Fibroblast of the aortic adventitia (primary cell): ENCODE measurements at regions not wholly inside any gene's neighbourhood (a gene's known extent, or its start where the extent isn't known, plus 50 kb on each side); places are given as distances from the start of the nearest gene placed in this dataset.
"Not testable (repeated sequence)": the region's sequence is repeated elsewhere in the genome, so short reads cannot be mapped to it uniquely, and the experiment has no call there.

Experiments
- DNase-seq: peaks from one replicate; pipeline ENCODE4 v3.0.0-alpha.2; 2010; ENCODE audit warnings: low read depth
- H3K4me3 ChIP-seq: 2 replicates; pipeline ENCODE4 v1.5.1; 2011; ENCODE audit warnings: low read depth, mild to moderate bottlenecking, control low read depth, low read length, moderate library complexity
- TF ChIP-seq, protein P1 (sequence below): IDR thresholded peaks from 2 replicates; pipeline ENCODE4 v1.5.1; 2011; ENCODE audit warnings: mild to moderate bottlenecking, low read length, control low read depth, inconsistent platforms; ENCODE audit not compliant: insufficient read depth

DNA sequence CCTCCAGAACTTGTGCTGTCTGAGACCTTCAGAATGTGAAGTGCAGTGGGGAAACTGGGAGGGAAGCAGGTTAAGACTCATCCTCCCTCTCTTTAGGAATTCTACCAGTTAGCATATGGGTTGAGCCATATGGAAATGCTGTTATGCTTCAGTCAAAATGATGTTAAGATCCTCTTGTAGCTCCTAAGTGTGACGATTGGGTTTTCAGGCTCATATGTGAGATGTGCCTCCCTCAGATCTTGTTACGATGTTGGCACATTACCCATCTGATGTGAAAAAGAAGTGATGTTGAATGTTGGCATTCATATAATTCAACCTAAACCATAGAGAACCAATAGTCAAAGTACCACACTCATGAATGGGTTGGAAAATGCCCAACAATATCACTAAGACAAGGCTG, 67.8 kb upstream of the IPO5 start:
- TF ChIP-seq, protein P1, sequence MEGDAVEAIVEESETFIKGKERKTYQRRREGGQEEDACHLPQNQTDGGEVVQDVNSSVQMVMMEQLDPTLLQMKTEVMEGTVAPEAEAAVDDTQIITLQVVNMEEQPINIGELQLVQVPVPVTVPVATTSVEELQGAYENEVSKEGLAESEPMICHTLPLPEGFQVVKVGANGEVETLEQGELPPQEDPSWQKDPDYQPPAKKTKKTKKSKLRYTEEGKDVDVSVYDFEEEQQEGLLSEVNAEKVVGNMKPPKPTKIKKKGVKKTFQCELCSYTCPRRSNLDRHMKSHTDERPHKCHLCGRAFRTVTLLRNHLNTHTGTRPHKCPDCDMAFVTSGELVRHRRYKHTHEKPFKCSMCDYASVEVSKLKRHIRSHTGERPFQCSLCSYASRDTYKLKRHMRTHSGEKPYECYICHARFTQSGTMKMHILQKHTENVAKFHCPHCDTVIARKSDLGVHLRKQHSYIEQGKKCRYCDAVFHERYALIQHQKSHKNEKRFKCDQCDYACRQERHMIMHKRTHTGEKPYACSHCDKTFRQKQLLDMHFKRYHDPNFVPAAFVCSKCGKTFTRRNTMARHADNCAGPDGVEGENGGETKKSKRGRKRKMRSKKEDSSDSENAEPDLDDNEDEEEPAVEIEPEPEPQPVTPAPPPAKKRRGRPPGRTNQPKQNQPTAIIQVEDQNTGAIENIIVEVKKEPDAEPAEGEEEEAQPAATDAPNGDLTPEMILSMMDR = no peak
- no peak for DNase-seq
- H3K4me3 ChIP-seq = no peak overlapping the region

GRCh38 chr13:97889803-97890202, 63.7 kb upstream of the IPO5 start:
- no peak overlapping the region for H3K4me3 ChIP-seq
- TF ChIP-seq, protein P1 = no peak
- peak; percentile 20 for DNase-seq

GRCh38 chr13:97890573-97890972, 62.9 kb upstream of the IPO5 start:
- DNase-seq = no peak
- no peak overlapping the region for H3K4me3 ChIP-seq
- TF ChIP-seq, protein P1 = no peak

GRCh38 chr13:97891964-97892363, 61.5 kb upstream of the IPO5 start:
- H3K4me3 ChIP-seq = not testable (repeated sequence)
- peak; percentile 29 for DNase-seq

DNA sequence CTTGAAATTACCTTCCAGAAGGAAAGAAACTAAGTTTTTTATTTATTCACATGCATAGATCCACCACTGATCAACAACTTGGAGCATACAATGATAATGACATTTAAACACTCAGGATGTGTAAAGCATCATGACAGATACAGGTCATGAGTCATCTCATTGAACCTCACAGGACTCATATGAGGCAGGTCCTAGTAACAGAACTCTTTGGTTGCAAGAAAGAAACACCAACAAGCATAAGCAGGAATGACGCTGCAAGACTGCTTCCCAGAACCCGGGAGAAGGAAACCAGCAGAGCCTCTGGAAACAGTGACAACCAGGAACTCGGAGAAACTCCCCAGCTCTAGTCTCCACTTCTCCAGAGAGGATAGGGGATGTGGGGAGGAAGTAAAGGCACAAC, 60.8 kb upstream of the IPO5 start:
- TF ChIP-seq, protein P1 = no peak
- H3K4me3 ChIP-seq = no peak overlapping the region
- no peak for DNase-seq

- DNase-seq = no peak
- no peak overlapping the region for H3K4me3 ChIP-seq
- TF ChIP-seq, protein P1 = no peak
Observed at GRCh38 chr13:97895383-97895782, 58.1 kb upstream of the IPO5 start.

DNA sequence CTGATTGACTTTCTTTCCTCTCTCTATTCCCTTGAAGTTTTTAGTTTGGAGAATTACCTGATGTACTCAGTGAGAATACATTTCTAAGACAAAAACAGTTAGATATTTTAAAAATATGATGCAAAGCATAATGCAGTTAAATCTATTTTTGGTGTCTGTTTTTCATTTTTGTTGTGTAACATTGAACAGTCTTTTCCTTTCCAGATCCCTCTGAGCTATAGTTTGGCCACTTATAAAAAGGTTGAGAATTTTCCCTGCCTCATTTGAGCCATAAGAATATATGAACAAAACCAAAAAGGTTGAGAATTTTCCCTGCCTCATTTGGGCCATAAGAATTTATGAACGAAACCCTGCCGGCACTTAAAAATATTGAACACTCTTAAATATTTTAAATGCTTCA, 57.0 kb upstream of the IPO5 start:
- no peak for DNase-seq
- TF ChIP-seq, protein P1 = no peak
- no peak overlapping the region for H3K4me3 ChIP-seq
